Naive B cell (primary cell): ENCODE measurements at regions not wholly inside any gene's neighbourhood (a gene's known extent, or its start where the extent isn't known, plus 50 kb on each side); places are given as distances from the start of the nearest gene placed in this dataset.

Experiments
- ATAC-seq, 2 donors: fragments of 150-1000 bp; cut with Tn5 transposase; 2 replicates each; pipeline ENCODE4 v1.10.0; 2021; ENCODE audit warnings: low read depth in 2 of 2, mild to moderate bottlenecking in 2 of 2, moderate library complexity in 2 of 2
- DNase-seq: peaks from one replicate; pipeline ENCODE4 v3.0.0; 2022
- H3K27ac Mint-ChIP-seq, 6 donors: one replicate each; pipeline ENCODE4 v1.8.0; 2020 to 2022; ENCODE audit warnings: mild to moderate bottlenecking in 6 of 6, mixed read lengths in 6 of 6, moderate library complexity in 5 of 6, inconsistent platforms in 2 of 6
- H3K27me3 Mint-ChIP-seq, 3 donors: one replicate each; pipeline ENCODE4 v1.8.0; 2021 to 2022; ENCODE audit warnings: mixed read lengths in 3 of 3, mild to moderate bottlenecking in 1 of 3
- H3K36me3 Mint-ChIP-seq, 2 donors: one replicate each; pipeline ENCODE4 v1.8.0; 2020 to 2022; ENCODE audit warnings: mixed read lengths in 2 of 2, inconsistent platforms in 1 of 2, mild to moderate bottlenecking in 1 of 2
- H3K4me1 Mint-ChIP-seq, 3 donors: one replicate each; pipeline ENCODE4 v1.8.0; 2020 to 2022; ENCODE audit warnings: mixed read lengths in 3 of 3, inconsistent platforms in 1 of 3, mild to moderate bottlenecking in 1 of 3, moderate library complexity in 1 of 3
- H3K4me3 Mint-ChIP-seq, 8 donors: one replicate each; pipeline ENCODE4 v1.8.0; 2020 to 2022; ENCODE audit warnings: mild to moderate bottlenecking in 8 of 8, mixed read lengths in 8 of 8, moderate library complexity in 8 of 8, inconsistent platforms in 2 of 8
- H3K9me3 Mint-ChIP-seq, 7 donors: one replicate each; pipeline ENCODE4 v1.8.0; 2020 to 2022; ENCODE audit warnings: mixed read lengths in 7 of 7, mild to moderate bottlenecking in 5 of 7, inconsistent platforms in 2 of 7, moderate library complexity in 1 of 7

DNA sequence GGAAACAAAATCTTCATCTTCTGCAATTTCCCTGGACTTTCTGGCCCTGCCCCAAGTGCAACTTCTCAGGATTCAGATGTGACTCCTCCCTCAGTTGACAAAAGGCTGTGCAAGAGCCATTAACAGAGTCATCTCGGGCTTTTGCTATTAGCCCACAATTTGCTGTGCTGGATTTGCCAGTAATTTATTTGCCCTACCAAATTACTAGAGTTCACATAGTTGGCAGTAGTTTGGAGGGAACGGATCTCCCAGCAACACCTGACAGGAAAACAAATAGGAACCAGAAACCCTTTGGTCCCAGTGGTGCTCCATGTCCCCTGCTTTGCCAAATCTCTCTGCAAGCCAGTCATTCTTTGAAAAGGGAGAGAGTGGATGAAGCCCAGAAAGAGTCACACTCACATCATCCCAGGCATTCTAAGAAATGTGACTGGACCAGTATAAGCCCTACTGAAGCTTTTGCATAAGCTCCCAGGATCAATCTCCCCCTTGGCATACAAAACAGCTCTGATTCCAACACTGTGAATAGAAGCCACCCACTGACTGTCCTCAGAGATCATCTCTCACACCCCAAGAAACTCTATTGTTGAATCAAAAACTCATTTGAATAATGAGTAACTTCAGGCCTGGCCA is 350.1 kb upstream of the NBEA start:
- peak overlapping the region in 1 of 6 donors; percentile 27 for H3K27ac Mint-ChIP-seq
- DNase-seq (no peak), ATAC-seq (no peak)
- no peaks in the 10 kb centered on the region for H3K36me3 Mint-ChIP-seq
- H3K4me1 Mint-ChIP-seq: no peaks in the 10 kb centered on the region
- no peak overlapping the region for H3K4me3 Mint-ChIP-seq
- H3K27me3 Mint-ChIP-seq: no peaks in the 10 kb centered on the region
- peaks cover 2 to 11% (median 3%) of the 10 kb centered on the region in 7 donors for H3K9me3 Mint-ChIP-seq

DNA sequence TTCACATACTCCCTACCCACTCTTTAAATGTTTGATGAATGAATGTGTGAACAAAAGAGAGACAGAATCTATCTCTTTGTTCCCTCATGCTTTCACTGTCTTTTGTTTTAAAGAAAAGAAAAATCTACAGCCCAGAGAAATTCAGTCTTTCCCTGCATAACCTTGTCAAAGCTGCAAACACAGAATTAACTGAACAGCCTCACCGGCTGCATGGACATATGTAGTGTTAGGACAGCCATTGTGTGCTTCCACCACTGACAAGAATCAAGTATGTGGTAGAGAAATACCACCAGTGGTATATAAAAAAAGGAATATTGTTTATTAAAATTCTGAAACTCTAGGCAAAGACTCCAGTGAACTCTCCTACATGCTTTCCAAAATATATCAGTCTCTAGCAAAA is 348.4 kb upstream of the NBEA start:
- no peaks in the 10 kb centered on the region for H3K27me3 Mint-ChIP-seq
- no peak overlapping the region for H3K4me3 Mint-ChIP-seq
- DNase-seq: no peak
- peaks cover 2 to 16% (median 4%) of the 10 kb centered on the region in 7 donors for H3K9me3 Mint-ChIP-seq
- ATAC-seq: no peak
- no peaks in the 10 kb centered on the region for H3K4me1 Mint-ChIP-seq
- no peaks in the 10 kb centered on the region for H3K36me3 Mint-ChIP-seq
- H3K27ac Mint-ChIP-seq: no peak overlapping the region

DNA sequence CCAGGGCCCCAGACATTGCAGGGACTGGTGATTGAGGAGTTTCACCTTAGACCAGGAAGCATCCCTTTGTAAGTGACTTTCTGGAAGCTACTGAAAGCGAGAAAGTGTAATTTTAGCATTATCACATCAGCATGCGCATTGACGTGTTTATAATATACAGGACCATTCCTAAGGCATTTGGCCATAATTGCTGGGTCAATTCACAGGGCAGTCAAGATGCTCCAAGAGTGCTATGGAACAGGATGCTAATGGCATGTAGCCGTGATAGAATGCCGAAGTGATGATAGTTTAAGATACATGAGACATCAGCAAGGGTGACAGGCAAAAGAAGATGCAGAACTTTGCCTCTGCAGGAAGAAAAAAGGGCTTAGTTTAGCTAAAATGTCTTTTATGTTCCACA is 347.6 kb upstream of the NBEA start:
- ATAC-seq (no peak), DNase-seq (no peak)
- Mint-ChIP-seq H3K9me3 (peaks cover 2 to 16% (median 4%) of the 10 kb centered on the region in 7 donors), H3K4me1 (no peaks in the 10 kb centered on the region), H3K4me3 (no peak overlapping the region), H3K36me3 (no peaks in the 10 kb centered on the region), H3K27me3 (no peaks in the 10 kb centered on the region), H3K27ac (no peak overlapping the region)

DNA sequence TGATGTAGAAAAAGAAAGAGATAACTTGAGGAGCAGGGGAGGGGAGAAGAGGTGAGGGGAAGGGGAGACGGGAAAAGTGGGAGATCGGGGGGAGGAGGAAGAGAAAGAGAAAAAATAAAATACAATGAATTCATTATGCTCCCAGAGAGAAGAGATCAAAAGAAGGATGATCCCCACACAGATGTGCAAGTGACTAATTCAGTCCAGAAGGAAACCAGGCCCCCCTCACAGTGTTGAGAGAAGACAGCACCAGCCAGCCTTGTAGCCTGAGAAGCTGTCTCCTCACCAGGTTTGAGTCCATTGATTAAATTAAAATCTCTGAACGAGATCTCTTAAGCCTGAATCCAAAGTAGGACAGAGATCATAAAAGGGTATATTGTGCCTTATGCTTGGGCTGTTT is 333.7 kb upstream of the NBEA start:
- Mint-ChIP-seq H3K27ac (no peak overlapping the region), H3K36me3 (no peaks in the 10 kb centered on the region), H3K27me3 (no peaks in the 10 kb centered on the region), H3K4me1 (no peaks in the 10 kb centered on the region), H3K9me3 (peaks cover 0 to 20% (median 6%) of the 10 kb centered on the region in 7 donors), H3K4me3 (no peak overlapping the region)
- ATAC-seq: no peak
- no peak for DNase-seq

DNA sequence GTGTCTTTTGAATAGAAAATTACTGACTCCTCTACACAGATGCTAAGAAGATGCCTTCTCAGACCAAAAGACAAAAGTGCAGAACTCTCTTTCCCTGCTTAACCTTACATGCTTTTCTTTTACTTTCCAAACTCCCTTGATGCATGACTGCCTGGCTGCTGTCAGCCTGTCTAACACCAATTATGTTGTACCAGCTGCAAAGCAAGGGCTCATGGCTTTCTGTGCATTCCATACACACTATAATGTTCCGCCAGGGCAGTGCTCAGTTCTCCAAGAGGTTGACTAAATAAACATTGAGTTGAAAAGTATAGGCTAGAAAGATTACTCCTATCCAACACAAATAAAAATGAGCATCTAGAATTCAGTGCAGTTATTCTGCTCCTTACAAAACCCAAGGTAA is 330.4 kb upstream of the NBEA start:
- no peaks in the 10 kb centered on the region for H3K4me1 Mint-ChIP-seq
- H3K9me3 Mint-ChIP-seq: peaks cover 0 to 18% (median 3%) of the 10 kb centered on the region in 7 donors
- H3K36me3 Mint-ChIP-seq: no peaks in the 10 kb centered on the region
- no peak for ATAC-seq
- no peak for DNase-seq
- no peak overlapping the region for H3K4me3 Mint-ChIP-seq
- no peak overlapping the region for H3K27ac Mint-ChIP-seq
- no peaks in the 10 kb centered on the region for H3K27me3 Mint-ChIP-seq

DNA sequence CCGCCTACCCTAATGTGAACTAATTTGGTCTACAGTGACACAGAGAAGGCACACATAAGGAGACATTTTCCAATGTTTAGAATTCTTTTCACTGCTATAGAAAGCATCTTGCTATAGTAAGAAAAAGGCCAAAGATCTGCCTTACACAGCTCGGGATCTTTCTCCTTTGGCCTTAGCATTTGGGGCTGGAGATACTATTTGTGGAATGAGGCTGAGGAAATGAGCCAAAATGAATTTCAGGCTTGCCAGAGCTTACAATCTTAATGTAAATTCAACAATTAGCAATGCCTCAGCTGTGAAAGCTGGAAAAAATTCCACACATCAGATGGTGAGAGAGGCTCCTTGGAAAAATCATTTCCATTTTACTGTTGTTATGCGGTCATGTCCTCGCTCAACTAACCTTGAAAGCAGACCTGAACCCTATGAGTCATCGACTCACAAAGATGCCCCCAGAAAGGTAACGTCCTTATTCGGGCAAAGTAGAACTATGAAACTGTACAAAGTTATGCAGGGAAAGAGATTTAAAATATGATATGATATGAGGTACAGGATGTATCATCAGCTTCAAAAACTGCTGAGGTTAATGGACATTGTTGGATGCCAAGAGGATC is 324.5 kb upstream of the NBEA start:
- Mint-ChIP-seq H3K27ac (no peak overlapping the region), H3K4me1 (no peaks in the 10 kb centered on the region), H3K4me3 (no peak overlapping the region), H3K9me3 (peaks cover 0 to 6% (median 0%) of the 10 kb centered on the region in 7 donors), H3K36me3 (no peaks in the 10 kb centered on the region), H3K27me3 (no peaks in the 10 kb centered on the region)
- ATAC-seq: no peak
- no peak for DNase-seq

DNA sequence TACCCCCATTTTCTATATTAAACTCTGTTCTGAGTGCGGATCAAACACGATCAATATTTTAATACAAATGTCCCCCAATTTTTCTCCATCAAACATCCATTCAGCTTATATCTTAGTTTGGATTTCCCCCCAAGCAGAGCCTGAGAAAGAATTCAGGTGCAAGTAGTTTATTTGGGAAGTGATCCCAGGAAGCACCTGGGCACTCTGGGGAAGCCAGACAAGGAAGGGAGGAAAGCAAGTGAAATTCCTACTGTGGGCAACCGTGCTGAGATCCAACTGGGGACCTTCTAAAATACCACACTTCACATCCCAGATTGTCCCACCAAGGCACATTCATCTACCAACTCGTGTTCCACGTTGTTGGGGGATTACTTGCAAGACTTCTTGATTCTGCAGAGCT is 323.4 kb upstream of the NBEA start:
- Mint-ChIP-seq H3K4me1 (no peaks in the 10 kb centered on the region), H3K36me3 (no peaks in the 10 kb centered on the region), H3K9me3 (peaks cover 0 to 6% (median 0%) of the 10 kb centered on the region in 7 donors), H3K27ac (no peak overlapping the region), H3K4me3 (no peak overlapping the region), H3K27me3 (no peaks in the 10 kb centered on the region)
- ATAC-seq (no peak), DNase-seq (no peak)

DNA sequence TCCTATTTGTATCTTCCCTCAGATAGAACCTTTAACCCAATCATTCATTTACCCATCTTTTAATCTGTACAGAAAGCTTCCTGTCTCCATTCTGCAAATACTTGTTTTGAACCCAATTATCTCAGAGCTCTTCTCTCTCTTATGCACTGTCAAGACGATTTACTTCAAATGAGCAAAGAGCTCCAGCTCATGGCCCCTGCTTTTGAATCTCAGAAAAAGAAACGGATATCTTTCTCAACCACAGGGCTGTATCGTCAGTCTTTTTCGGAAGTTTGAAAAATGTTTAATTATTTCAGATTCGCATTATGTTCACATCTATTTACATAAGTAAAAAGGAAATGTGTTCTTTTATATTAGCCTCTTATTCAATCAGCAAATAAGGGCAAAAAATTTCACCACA is 322.7 kb upstream of the NBEA start:
- no peak for DNase-seq
- Mint-ChIP-seq H3K27me3 (no peaks in the 10 kb centered on the region), H3K36me3 (no peaks in the 10 kb centered on the region), H3K27ac (no peak overlapping the region), H3K4me1 (no peaks in the 10 kb centered on the region), H3K9me3 (peaks cover 0 to 5% (median 0%) of the 10 kb centered on the region in 7 donors), H3K4me3 (no peak overlapping the region)
- no peak for ATAC-seq

DNA sequence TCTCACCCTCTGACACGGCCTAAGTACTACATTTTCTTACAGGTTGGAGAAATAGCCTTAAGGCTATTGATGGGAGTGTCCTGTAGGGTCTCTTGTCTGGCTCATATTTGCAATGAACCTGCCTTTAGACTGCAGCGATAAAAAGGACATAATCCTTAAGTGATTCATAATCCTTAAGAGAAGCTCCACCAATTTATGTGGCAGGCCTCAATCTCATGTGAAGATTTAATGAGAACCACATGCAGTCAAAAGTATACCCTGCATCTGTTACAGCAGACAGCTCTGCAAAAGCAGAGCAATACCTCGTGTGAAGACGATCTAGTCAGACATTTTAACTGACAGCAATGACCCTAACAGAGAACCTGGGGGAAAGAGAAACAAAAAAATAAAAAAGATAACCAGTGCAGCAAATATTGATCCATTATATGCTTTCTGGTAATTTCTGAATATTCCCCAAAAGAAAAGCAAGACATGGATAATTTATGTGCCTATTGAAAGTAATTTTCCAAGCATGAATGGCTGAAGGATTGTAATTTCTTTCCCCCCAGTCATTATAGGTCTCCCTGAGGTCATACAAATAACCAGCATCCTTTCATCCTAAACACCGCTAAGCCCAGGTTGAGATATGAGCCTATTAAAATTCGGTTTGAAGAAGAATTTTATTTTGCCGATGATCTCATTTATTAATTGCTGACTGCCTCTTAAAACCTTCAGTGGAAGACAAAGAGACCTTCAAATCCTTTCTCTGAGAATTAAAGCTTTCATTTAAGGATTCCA is 321.8 kb upstream of the NBEA start:
- H3K9me3 Mint-ChIP-seq: peaks cover 0 to 2% (median 0%) of the 10 kb centered on the region in 7 donors
- no peaks in the 10 kb centered on the region for H3K27me3 Mint-ChIP-seq
- DNase-seq (no peak), ATAC-seq (no peak)
- no peaks in the 10 kb centered on the region for H3K4me1 Mint-ChIP-seq
- H3K4me3 Mint-ChIP-seq: no peak overlapping the region
- H3K27ac Mint-ChIP-seq: no peak overlapping the region
- no peaks in the 10 kb centered on the region for H3K36me3 Mint-ChIP-seq

DNA sequence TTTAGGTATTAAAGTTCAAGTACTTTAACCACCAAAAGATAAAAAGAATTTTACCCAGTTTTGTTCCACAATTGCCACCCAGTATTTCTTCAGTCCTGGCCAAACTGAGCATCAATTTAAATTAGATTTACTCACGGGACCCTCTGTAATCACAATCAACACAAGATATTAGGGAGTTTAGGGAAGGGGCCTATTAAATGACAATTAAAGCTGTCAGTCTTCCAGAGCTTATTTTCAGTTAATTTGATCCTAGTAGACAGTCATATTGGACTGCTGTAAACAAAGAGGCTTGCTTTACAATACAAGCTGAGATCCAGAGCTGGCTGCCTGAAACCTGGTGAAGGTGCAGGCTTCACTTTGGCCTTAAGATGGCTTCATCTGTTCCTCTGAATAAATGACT is 321.2 kb upstream of the NBEA start:
- ATAC-seq: no peak
- no peaks in the 10 kb centered on the region for H3K36me3 Mint-ChIP-seq
- H3K4me3 Mint-ChIP-seq: no peak overlapping the region

DNA sequence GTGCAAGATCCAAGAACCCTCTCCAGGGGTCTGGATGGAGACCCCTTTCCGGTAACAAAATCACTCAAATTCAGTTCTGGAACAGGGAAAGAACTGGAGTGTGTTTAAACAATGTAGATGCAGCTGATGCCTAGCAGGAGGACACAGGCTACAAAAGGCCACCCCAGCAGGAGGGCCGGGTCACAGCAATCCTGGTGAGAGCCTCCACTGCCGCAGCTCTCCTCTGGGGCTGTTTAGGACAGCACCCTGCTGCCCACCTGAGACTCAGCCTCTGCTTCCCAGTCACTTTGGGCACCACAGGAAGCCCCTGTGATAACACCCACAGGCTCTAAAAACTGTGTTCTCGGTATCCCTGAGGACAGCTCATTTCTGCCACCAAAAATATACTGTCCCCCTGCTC is 318.7 kb upstream of the NBEA start:
- no peak for ATAC-seq
- H3K4me1 Mint-ChIP-seq: no peaks in the 10 kb centered on the region

More for the DNA sequence above, 321.2 kb upstream of the NBEA start:
- no peak for DNase-seq
- H3K9me3 Mint-ChIP-seq: peaks cover 0 to 2% (median 0%) of the 10 kb centered on the region in 7 donors
- no peak overlapping the region for H3K27ac Mint-ChIP-seq
- no peaks in the 10 kb centered on the region for H3K4me1 Mint-ChIP-seq
- no peaks in the 10 kb centered on the region for H3K27me3 Mint-ChIP-seq

DNA sequence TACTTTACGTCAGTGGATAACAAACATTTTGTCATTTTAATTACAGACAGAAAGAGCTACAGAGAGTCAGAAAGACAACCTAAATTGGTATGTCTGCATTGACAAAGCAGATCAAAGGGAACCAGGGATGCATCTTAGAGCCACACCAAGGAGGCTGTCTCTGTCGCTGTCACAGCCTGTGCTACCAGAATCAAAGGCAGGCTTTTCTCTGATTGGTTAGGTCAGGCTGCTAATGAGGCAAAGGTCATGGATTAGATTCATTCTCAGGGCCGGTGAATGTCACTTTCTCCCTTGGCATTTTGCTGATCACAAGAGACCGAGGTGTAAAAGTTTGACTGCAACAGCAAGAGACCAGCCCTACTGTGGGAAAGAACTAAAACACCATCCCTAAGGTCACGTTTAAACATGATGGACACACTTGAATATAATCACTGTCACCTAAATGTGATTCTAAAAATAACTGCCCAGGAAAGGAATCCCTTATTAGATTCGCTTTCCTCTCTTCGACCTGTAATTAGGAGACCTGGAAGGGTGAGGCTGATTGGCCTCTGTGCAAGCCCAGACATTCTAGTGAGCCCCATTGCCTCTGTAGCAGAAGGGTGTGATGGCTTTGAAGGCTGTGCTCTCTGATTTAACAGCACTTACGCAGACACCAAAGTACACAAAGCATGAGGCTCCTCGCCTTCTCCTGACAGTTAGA is 314.4 kb upstream of the NBEA start:
- Mint-ChIP-seq H3K27ac (no peak overlapping the region), H3K4me3 (no peak overlapping the region), H3K4me1 (no peaks in the 10 kb centered on the region), H3K27me3 (peaks cover 0 to 5% (median 0%) of the 10 kb centered on the region in 3 donors), H3K9me3 (peaks cover 0 to 3% (median 0%) of the 10 kb centered on the region in 7 donors), H3K36me3 (no peaks in the 10 kb centered on the region)
- DNase-seq (no peak), ATAC-seq (no peak)

More for the DNA sequence above, 318.7 kb upstream of the NBEA start:
- no peaks in the 10 kb centered on the region for H3K9me3 Mint-ChIP-seq
- no peak overlapping the region for H3K4me3 Mint-ChIP-seq
- peaks cover 0 to 5% (median 0%) of the 10 kb centered on the region in 3 donors for H3K27me3 Mint-ChIP-seq
- H3K36me3 Mint-ChIP-seq: no peaks in the 10 kb centered on the region
- DNase-seq: no peak
- H3K27ac Mint-ChIP-seq: no peak overlapping the region

DNA sequence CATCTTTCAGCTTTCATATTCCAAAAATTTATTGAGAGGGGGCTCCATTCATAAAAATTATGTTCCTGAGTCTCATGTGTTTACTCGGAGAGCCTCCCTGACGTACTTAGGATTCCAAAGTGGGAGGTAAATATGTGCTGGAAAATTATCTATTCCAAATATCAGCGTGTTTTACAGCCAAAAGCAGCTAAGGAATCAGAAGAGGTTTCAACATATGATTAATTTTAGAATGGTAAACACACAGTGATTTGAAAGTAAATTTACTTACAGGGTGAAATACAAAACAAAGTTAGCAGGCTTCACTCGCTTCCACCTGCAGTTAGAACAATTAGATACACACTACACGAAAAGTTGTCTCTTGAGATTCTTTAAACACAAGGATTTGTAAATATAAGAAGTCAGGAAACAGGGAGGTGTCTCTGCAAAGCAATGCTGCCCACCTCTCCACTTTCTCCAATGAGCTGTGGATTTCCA is 313.8 kb upstream of the NBEA start:
- Mint-ChIP-seq H3K27me3 (peaks cover 0 to 5% (median 0%) of the 10 kb centered on the region in 3 donors), H3K4me1 (no peaks in the 10 kb centered on the region), H3K27ac (no peak overlapping the region), H3K36me3 (no peaks in the 10 kb centered on the region), H3K4me3 (no peak overlapping the region), H3K9me3 (peaks cover 0 to 3% (median 0%) of the 10 kb centered on the region in 7 donors)
- ATAC-seq (no peak), DNase-seq (no peak)
